ENCODE measurements at regions not wholly inside any gene's neighbourhood (a gene's known extent, or its start where the extent isn't known, plus 50 kb on each side); places are given as distances from the start of the nearest gene placed in this dataset.

- CTCF ChIA-PET: no interaction called here
- POLR2A ChIA-PET: no interaction called here
- TF ChIP-seq SUZ12 (IDR thresholded peaks at IDR 0.05) (no peak), FOXK2 (IDR thresholded peaks at IDR 0.05) (no peak), TARDBP (IDR thresholded peaks at IDR 0.05) (no peak), ELF4 (IDR thresholded peaks at IDR 0.05) (no peak), ARNT (IDR thresholded peaks at IDR 0.05) (no peak), BHLHE40 (IDR thresholded peaks at IDR 0.05; ENCODE audit: borderline replicate concordance) (no peak), SP1 (IDR thresholded peaks at IDR 0.05) (no peak), L3MBTL2 (conservative IDR thresholded peaks at IDR 0.05) (no peak), FOXA1 (IDR thresholded peaks at IDR 0.05) (no peak), CTBP1 (IDR thresholded peaks at IDR 0.05; ENCODE audit: borderline replicate concordance) (no peak)
- TF ChIP-seq, protein P1, sequence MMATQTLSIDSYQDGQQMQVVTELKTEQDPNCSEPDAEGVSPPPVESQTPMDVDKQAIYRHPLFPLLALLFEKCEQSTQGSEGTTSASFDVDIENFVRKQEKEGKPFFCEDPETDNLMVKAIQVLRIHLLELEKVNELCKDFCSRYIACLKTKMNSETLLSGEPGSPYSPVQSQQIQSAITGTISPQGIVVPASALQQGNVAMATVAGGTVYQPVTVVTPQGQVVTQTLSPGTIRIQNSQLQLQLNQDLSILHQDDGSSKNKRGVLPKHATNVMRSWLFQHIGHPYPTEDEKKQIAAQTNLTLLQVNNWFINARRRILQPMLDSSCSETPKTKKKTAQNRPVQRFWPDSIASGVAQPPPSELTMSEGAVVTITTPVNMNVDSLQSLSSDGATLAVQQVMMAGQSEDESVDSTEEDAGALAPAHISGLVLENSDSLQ (IDR thresholded peaks at IDR 0.05): no peak
- no peak for DNase-seq (ENCODE audit: extremely low spot score)
Observed at GRCh38 chr2:40034801-40035200, 255.7 kb upstream of the THUMPD2 start.

DNA sequence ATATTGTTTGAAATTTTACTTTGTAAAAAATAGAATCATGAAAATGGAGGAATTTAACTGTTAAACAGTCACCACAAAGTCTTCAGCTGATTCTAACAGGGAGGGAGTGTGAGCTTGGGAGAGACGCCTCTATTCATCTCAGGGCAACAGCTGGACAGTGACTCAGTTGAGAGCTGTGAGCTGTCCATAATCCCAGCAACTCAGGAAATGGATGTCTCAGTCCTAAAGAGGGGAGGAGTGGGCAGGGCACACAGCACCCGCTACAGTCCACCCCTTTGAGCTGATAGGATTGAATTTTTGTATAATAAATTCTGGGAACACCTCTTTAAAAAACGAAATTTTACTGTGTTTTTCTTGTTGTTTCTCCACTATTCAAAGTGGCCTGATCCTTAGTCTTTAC, 255.1 kb upstream of the THUMPD2 start:
- POLR2A ChIA-PET: no interaction called here
- no peak for DNase-seq (ENCODE audit: extremely low spot score)
- CTCF ChIA-PET: no interaction called here
- no peak for TF ChIP-seq FOXM1 (IDR thresholded peaks at IDR 0.05; ENCODE audit: borderline replicate concordance)
- no peak for TF ChIP-seq HDGF (IDR thresholded peaks at IDR 0.05; ENCODE audit: borderline replicate concordance)
- TF ChIP-seq, protein P1 (IDR thresholded peaks at IDR 0.05): no peak
- TF ChIP-seq ELF4 (IDR thresholded peaks at IDR 0.05): no peak
- TF ChIP-seq CTBP1 (IDR thresholded peaks at IDR 0.05; ENCODE audit: borderline replicate concordance): no peak

DNA sequence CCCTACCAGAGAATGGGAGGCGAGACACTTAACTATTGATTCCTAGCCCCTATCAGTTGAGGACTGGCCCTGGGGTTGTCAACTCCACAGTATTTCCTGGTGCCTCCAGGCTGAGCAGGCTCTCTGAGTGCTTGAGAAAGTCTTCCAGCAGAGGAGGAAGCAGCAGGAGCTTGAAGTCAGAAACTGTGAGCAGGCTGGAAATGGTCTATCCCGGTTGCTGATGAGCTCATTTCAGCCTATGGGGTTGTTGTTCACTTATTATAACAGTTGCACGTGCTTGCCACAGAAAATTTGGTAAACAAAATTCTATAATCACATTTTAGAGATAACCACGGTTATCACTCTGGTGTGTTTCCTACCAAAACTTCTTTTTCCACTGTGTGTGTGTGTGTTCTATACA, 254.7 kb upstream of the THUMPD2 start:
- POLR2A ChIA-PET: no interaction called here
- CTCF ChIA-PET: no interaction called here
- no peak for DNase-seq (ENCODE audit: extremely low spot score)
- TF ChIP-seq CTBP1 (IDR thresholded peaks at IDR 0.05; ENCODE audit: borderline replicate concordance) (no peak), BHLHE40 (IDR thresholded peaks at IDR 0.05; ENCODE audit: borderline replicate concordance) (no peak), HDGF (IDR thresholded peaks at IDR 0.05; ENCODE audit: borderline replicate concordance) (no peak), NFRKB (IDR thresholded peaks at IDR 0.05) (no peak), TARDBP (IDR thresholded peaks at IDR 0.05) (no peak), L3MBTL2 (conservative IDR thresholded peaks at IDR 0.05) (no peak)

DNA sequence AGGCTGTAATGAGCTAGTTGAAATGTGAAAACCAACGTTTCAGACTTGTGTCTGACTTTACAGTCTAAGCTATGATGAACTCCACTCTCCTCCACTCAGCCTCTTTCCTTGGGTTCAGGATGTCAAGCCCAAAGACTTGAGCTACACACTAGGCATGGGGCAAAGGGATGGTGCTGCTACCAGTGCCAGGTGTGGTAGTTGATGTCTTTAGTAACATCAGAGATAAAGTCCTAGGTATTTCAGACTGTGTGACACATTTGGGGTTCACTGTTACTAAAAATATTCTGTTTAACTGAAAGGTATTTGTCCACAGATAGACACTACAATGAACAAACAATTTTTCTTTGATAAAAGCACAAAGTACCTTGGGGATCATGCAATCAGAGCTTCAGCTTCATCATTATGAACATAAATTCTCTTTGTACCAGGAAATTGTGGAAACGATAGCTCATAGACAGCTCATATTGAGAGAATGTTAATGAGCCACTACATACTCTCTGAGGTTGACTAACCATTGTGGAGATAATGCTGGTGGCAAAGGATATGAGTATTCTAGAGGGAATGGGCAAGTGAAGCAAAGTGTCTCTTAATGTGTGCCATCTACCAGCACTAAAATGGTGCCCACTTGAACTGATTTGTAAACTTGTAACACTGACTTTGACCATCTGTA, 253.7 kb upstream of the THUMPD2 start:
- CTCF ChIA-PET: no interaction called here
- TF ChIP-seq ELF4 (IDR thresholded peaks at IDR 0.05) (no peak), SP1 (IDR thresholded peaks at IDR 0.05) (no peak), ZNF384 (IDR thresholded peaks at IDR 0.05) (no peak), SUZ12 (IDR thresholded peaks at IDR 0.05) (no peak), ARNT (IDR thresholded peaks at IDR 0.05) (no peak)
- TF ChIP-seq, protein P1 (IDR thresholded peaks at IDR 0.05): no peak
- POLR2A ChIA-PET: no interaction called here
- DNase-seq (ENCODE audit: extremely low spot score): no peak

DNA sequence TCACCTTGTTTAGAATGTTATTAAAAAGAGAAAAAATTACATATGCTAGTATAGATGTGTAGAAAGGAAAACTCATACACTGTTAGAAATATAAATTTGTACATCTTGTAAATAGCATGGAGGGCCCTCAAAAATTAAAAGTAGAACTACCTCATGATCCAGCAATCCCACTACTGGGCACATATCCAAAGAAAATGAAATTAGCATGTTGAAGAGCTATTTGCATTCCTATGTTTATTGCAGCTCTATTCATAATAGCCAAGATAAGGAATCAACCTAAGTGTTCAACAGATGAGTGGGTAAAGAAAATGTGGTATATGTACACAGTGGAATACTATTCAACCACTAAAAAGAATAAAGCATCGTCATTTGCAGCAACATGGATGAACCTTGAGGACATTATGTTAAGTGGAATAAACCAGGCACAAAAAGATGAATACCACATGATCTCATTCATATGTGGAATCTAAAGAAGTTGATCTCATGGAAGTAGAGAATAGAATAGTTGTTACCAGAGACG, 251.5 kb upstream of the THUMPD2 start:
- no peak for DNase-seq (ENCODE audit: extremely low spot score)
- TF ChIP-seq CTBP1 (IDR thresholded peaks at IDR 0.05; ENCODE audit: borderline replicate concordance) (no peak), ZNF384 (IDR thresholded peaks at IDR 0.05) (no peak), BHLHE40 (IDR thresholded peaks at IDR 0.05; ENCODE audit: borderline replicate concordance) (no peak), FOXK2 (IDR thresholded peaks at IDR 0.05) (no peak), TARDBP (IDR thresholded peaks at IDR 0.05) (no peak), SUZ12 (IDR thresholded peaks at IDR 0.05) (no peak), FOXA1 (IDR thresholded peaks at IDR 0.05) (no peak), LEF1 (IDR thresholded peaks at IDR 0.05; ENCODE audit: borderline replicate concordance) (no peak), HDGF (IDR thresholded peaks at IDR 0.05; ENCODE audit: borderline replicate concordance) (no peak), FOXM1 (IDR thresholded peaks at IDR 0.05; ENCODE audit: borderline replicate concordance) (no peak), ELF4 (IDR thresholded peaks at IDR 0.05) (no peak), L3MBTL2 (conservative IDR thresholded peaks at IDR 0.05) (no peak), ARNT (IDR thresholded peaks at IDR 0.05) (no peak)
- TF ChIP-seq, protein P1 (IDR thresholded peaks at IDR 0.05): no peak
- ChIA-PET POLR2A (no interaction called here), CTCF (no interaction called here)

DNA sequence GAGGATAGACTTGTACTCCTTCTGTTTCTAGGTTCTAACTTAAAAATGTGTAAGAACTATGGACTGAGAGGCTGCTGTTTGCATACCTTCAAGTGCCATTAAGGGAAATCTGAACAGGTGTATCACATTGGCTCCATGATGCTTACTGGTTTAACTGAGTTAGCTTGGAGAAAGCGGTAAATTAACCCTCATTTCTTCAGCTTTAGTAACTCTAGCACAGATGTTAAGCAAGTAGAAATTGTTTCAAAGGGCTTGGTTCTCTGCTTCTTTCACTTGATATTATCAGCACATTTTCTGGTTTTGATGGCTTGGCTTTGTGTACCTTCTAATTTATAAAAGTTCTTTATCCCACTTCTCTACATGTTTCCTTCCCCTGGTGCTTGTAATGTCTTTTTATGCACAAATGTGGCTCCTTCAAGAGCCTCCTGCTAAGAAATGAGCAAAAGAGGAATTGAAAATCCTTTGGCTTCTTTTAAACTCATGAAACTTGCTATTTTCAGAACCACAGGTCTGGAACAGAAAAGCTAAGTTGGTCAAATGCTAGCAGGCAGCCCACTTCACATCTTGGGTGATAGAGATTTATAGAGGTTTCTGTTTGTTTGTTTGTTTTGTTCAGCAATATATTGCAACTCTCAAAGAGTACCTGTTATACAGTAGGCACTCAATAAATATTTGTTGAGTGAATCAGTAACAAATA, 249.9 kb upstream of the THUMPD2 start:
- POLR2A ChIA-PET: no interaction called here
- no peak for DNase-seq (ENCODE audit: extremely low spot score)
- TF ChIP-seq ARNT (IDR thresholded peaks at IDR 0.05) (no peak), HDGF (IDR thresholded peaks at IDR 0.05; ENCODE audit: borderline replicate concordance) (no peak), ELF4 (IDR thresholded peaks at IDR 0.05) (no peak), FOXK2 (IDR thresholded peaks at IDR 0.05) (no peak), NFRKB (IDR thresholded peaks at IDR 0.05) (no peak), CTBP1 (IDR thresholded peaks at IDR 0.05; ENCODE audit: borderline replicate concordance) (no peak), SUZ12 (IDR thresholded peaks at IDR 0.05) (no peak), LEF1 (IDR thresholded peaks at IDR 0.05; ENCODE audit: borderline replicate concordance) (no peak), L3MBTL2 (conservative IDR thresholded peaks at IDR 0.05) (no peak), TARDBP (IDR thresholded peaks at IDR 0.05) (no peak), ZNF384 (IDR thresholded peaks at IDR 0.05) (no peak), FOXM1 (IDR thresholded peaks at IDR 0.05; ENCODE audit: borderline replicate concordance) (no peak), BHLHE40 (IDR thresholded peaks at IDR 0.05; ENCODE audit: borderline replicate concordance) (no peak), FOXA1 (IDR thresholded peaks at IDR 0.05) (no peak), SP1 (IDR thresholded peaks at IDR 0.05) (no peak)
- TF ChIP-seq, protein P1 (IDR thresholded peaks at IDR 0.05): no peak
- CTCF ChIA-PET: no interaction called here
